ENCODE measurements at regions not wholly inside any gene's neighbourhood (a gene's known extent, or its start where the extent isn't known, plus 50 kb on each side); places are given as distances from the start of the nearest gene placed in this dataset.

DNA sequence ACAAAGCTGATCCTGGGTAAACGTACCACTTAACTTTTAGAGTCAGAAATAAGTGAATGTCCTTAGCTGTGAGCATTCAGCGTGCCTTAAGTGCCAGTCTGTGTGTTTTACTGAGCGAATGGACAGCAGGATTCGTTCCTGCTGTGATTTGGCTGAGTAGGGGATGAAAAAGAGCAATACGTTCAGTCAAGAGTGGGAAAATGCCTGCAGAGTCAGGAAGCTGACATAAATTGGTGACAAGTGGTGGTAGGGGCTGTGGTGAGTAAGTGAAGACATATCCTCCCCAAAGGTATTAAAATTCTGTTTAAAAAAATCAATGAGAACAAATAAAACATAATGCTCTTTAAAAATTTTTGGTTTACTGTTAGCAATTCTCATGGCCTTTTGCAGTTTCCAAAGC lies 56.6 kb upstream of the TNIP3 start:
- H2BK15ac ChIP-seq (ENCODE audit: low read length): no peak overlapping the region
- DNase-seq (ENCODE audit: low read depth in 1 of 2, low spot score in 2 of 2) (no peak), FAIRE-seq (no peak)
- no peak overlapping the region for H3K14ac ChIP-seq (ENCODE audit: insufficient read length)
- no peaks in the 10 kb centered on the region for H3K79me2 ChIP-seq (ENCODE audit: control insufficient read depth in 1 of 2, insufficient read depth in 2 of 2, low read length in 2 of 2)
- H2BK20ac ChIP-seq (ENCODE audit: low read length): no peak overlapping the region
- no peak overlapping the region for H2BK12ac ChIP-seq (ENCODE audit: low read depth, low read length)
- no peaks in the 10 kb centered on the region for H3K36me3 ChIP-seq (ENCODE audit: control insufficient read depth in 2 of 4, insufficient read depth in 4 of 4, low read length in 3 of 4)
- no peak overlapping the region for H3K56ac ChIP-seq (replicated peaks; ENCODE audit: insufficient read length, low read depth, low read length)
- H3K23me2 ChIP-seq (ENCODE audit: low read depth, low read length): no peaks in the 10 kb centered on the region
- POLR2A ChIA-PET (ENCODE audit: partially characterized antibody): no interaction called here
- H2AK5ac ChIP-seq (ENCODE audit: low read depth, low read length): no peak overlapping the region
- H2BK120ac ChIP-seq (replicated peaks; ENCODE audit: low read depth, low read length): no peak overlapping the region
- H3K4me1 ChIP-seq (replicated peaks in 1 of 4; ENCODE audit: control insufficient read depth in 3 of 4, insufficient read depth in 4 of 4, low read length in 3 of 4): no peaks in the 10 kb centered on the region
- H4K20me1 ChIP-seq (replicated peaks in 1 of 2; ENCODE audit: control insufficient read depth in 1 of 2, insufficient read depth in 2 of 2, low read length in 2 of 2): no peaks in the 10 kb centered on the region
- H3K23ac ChIP-seq (ENCODE audit: insufficient read length): no peak overlapping the region
- TF ChIP-seq KDM1A (IDR thresholded peaks at IDR 0.05; ENCODE audit: borderline replicate concordance, low read length): no peak
- TF ChIP-seq TEAD4 (IDR thresholded peaks at IDR 0.05; ENCODE audit: low read depth, low read length): no peak
- no peak for TF ChIP-seq SP4 (IDR thresholded peaks at IDR 0.05; ENCODE audit: low read length)
- TF ChIP-seq, protein P1, sequence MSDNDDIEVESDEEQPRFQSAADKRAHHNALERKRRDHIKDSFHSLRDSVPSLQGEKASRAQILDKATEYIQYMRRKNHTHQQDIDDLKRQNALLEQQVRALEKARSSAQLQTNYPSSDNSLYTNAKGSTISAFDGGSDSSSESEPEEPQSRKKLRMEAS (IDR thresholded peaks at IDR 0.05): no peak
- no peak for TF ChIP-seq CHD1 (IDR thresholded peaks at IDR 0.05; ENCODE audit: low read depth, low read length)
- TF ChIP-seq, protein P2, sequence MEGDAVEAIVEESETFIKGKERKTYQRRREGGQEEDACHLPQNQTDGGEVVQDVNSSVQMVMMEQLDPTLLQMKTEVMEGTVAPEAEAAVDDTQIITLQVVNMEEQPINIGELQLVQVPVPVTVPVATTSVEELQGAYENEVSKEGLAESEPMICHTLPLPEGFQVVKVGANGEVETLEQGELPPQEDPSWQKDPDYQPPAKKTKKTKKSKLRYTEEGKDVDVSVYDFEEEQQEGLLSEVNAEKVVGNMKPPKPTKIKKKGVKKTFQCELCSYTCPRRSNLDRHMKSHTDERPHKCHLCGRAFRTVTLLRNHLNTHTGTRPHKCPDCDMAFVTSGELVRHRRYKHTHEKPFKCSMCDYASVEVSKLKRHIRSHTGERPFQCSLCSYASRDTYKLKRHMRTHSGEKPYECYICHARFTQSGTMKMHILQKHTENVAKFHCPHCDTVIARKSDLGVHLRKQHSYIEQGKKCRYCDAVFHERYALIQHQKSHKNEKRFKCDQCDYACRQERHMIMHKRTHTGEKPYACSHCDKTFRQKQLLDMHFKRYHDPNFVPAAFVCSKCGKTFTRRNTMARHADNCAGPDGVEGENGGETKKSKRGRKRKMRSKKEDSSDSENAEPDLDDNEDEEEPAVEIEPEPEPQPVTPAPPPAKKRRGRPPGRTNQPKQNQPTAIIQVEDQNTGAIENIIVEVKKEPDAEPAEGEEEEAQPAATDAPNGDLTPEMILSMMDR (IDR thresholded peaks at IDR 0.05; ENCODE audit: control extremely low read depth in 1 of 3, insufficient read depth in 1 of 3, low read depth in 1 of 3, low read length in 3 of 3): no peak
- TF ChIP-seq BACH1 (IDR thresholded peaks at IDR 0.05; ENCODE audit: low read length): no peak
- TF ChIP-seq, protein P3, sequence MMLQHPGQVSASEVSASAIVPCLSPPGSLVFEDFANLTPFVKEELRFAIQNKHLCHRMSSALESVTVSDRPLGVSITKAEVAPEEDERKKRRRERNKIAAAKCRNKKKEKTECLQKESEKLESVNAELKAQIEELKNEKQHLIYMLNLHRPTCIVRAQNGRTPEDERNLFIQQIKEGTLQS (IDR thresholded peaks at IDR 0.05; ENCODE audit: insufficient read depth, low read depth, low read length): no peak
- no peak for TF ChIP-seq SIX5 (IDR thresholded peaks at IDR 0.05; ENCODE audit: low read depth, low read length)
- TF ChIP-seq BCL11A (IDR thresholded peaks at IDR 0.05; ENCODE audit: low read depth in 2 of 2, low read length in 2 of 2): no peak
- CTCF ChIA-PET (ENCODE audit: partially characterized antibody): interaction anchor here (1.3 to 2.6 kb wide), 3 partner anchors 10 to 30 kb away, joined by 3 to 12 read pairs (median 3); no protein-coding TSS in a partner anchor
- no peak overlapping the region for H4K5ac ChIP-seq (ENCODE audit: insufficient read length, low read depth, low read length)
- H3K18ac ChIP-seq (ENCODE audit: extremely low read depth, low read length): no peak overlapping the region
- no peak overlapping the region for H3K27ac ChIP-seq (ENCODE audit: low read depth, low read length)
- no peaks in the 10 kb centered on the region for H3K9me3 ChIP-seq (ENCODE audit: insufficient read depth in 2 of 2, low read depth in 1 of 2, low read length in 1 of 2)
- peaks cover 0 to 2% (median 0%) of the 10 kb centered on the region in 4 experiments; a peak in 1 of 7 replicates for H3K27me3 ChIP-seq (replicated peaks in 1 of 4; ENCODE audit: control insufficient read depth in 3 of 4, extremely low read depth in 1 of 4, insufficient read depth in 3 of 4, low read length in 3 of 4)
- no peak overlapping the region for H4K8ac ChIP-seq (ENCODE audit: extremely low read depth, insufficient read depth, low read length)
- H3K4me3 ChIP-seq (ENCODE audit: extremely low read depth in 1 of 4, insufficient read depth in 2 of 4, low read depth in 3 of 4, low read length in 4 of 4): no peak overlapping the region
- no peak overlapping the region for H3K4ac ChIP-seq (replicated peaks; ENCODE audit: insufficient read length, low read depth, low read length)
- no peak overlapping the region for H3K4me2 ChIP-seq (ENCODE audit: insufficient read depth in 1 of 2, low read depth in 2 of 2, low read length in 2 of 2)
- H3K79me1 ChIP-seq (ENCODE audit: low read depth, low read length): no peaks in the 10 kb centered on the region
- no peak overlapping the region for H4K91ac ChIP-seq (replicated peaks; ENCODE audit: insufficient read length, low read length)
- H2BK5ac ChIP-seq (ENCODE audit: low read depth, low read length): no peak overlapping the region
- WGBS, 2 experiments (ENCODE audit: extremely low coverage in 1 of 2, insufficient coverage in 1 of 2, insufficient read length in 1 of 2, insufficient replicate concordance in 2 of 2, low coverage in 1 of 2, low lambda C conversion rate in 2 of 2, missing lambda C conversion rate in 1 of 2): 88% methylated on average over 5 of the region's 5 CpGs; no CpG with 5 or more reads in 1 of the 2 experiments
- H2AFZ ChIP-seq (ENCODE audit: low read length): peak overlapping the region; percentile 73; the same call in 1 of the 2 replicates
- H3K9ac ChIP-seq (replicated peaks in 1 of 4; ENCODE audit: extremely low read depth in 1 of 4, low read depth in 3 of 4, low read length in 3 of 4): no peak overlapping the region
